SK-N-SH (cell line): ENCODE measurements at regions not wholly inside any gene's neighbourhood (a gene's known extent, or its start where the extent isn't known, plus 50 kb on each side); places are given as distances from the start of the nearest gene placed in this dataset.
"Not testable (repeated sequence)": the region's sequence is repeated elsewhere in the genome, so short reads cannot be mapped to it uniquely, and the experiment has no call there.

ENCODE experiments used
- CTCF ChIA-PET: fragments of 300-600, 350-600 bp; formaldehyde crosslinking; extraction: SDS; loops from one replicate; lab custom pipeline; 2021; lab: Yijun Ruan, JAX
- POLR2A ChIA-PET: fragments of 350-600 bp; sonication (Branson Sonifier 250); formaldehyde crosslinking; extraction: SDS; loops from one replicate; lab custom pipeline; 2020; ENCODE audit warnings: antibody characterized with exemption, inconsistent platforms; lab: Yijun Ruan, JAX
- DNase-seq: peaks from one replicate; pipeline ENCODE4 v3.0.0; 2012
- H2AFZ ChIP-seq: fragments of 200-600 bp; sonication (generic); 2 replicates; pipeline ENCODE4 v1.8.1; 2016; ENCODE audit warnings: antibody characterized with exemption, mild to moderate bottlenecking, low read depth
- H3F3A ChIP-seq: fragments of 200-600 bp; sonication (generic); replicated peaks from 2 replicates; pipeline ENCODE3; 2016; ENCODE audit warnings: antibody characterized with exemption, mild to moderate bottlenecking; ENCODE audit not compliant: insufficient read depth
- H3K27ac ChIP-seq, 2 experiments: fragments of 200-500 bp in 1 of 2; fragments of 200-600 bp in 1 of 2; sonication (Bioruptor generic) in 1 of 2; sonication (generic), shearing (Covaris generic) in 1 of 2; 2 replicates each; pipeline versions ENCODE4 v1.5.1 to v1.6.1; 2014 to 2016; ENCODE audit warnings: low read depth in 2 of 2, inconsistent platforms in 1 of 2, low read length in 1 of 2, mild to moderate bottlenecking in 1 of 2, mixed read lengths in 1 of 2
- H3K27me3 ChIP-seq: fragments of 200-600 bp; sonication (generic), shearing (Covaris generic); 2 replicates; pipeline ENCODE4 v1.6.1; 2016; ENCODE audit warnings: mixed run types; ENCODE audit not compliant: insufficient read depth
- H3K36me3 ChIP-seq, 2 experiments: fragments of 200-500 bp in 1 of 2; fragments of 200-600 bp in 1 of 2; sonication (Bioruptor generic) in 1 of 2; sonication (generic) in 1 of 2; replicated peaks in 1 of 2; 2 replicates each; pipeline versions ENCODE3 to v1.5.1; 2014 to 2016; ENCODE audit warnings: low read length in 1 of 2, mild to moderate bottlenecking in 1 of 2; ENCODE audit not compliant: insufficient read depth in 2 of 2, control insufficient read depth in 1 of 2
- H3K4me1 ChIP-seq, 2 experiments: fragments of 200-500 bp in 1 of 2; fragments of 200-600 bp in 1 of 2; sonication (Bioruptor generic) in 1 of 2; sonication (generic), shearing (Covaris generic) in 1 of 2; 2 replicates each; pipeline versions ENCODE4 v1.5.1 to v1.6.1; 2014 to 2016; ENCODE audit warnings: low read depth in 1 of 2, low read length in 1 of 2, mixed run types in 1 of 2; ENCODE audit not compliant: insufficient read depth in 2 of 2, control insufficient read depth in 1 of 2
- H3K4me2 ChIP-seq: fragments of 200-600 bp; sonication (generic), shearing (Covaris generic); 2 replicates; pipeline ENCODE4 v1.6.1; 2017; ENCODE audit warnings: mixed run types
- H3K4me3 ChIP-seq, 2 experiments: fragments of 200-500 bp in 1 of 2; fragments of 200-600 bp in 1 of 2; sonication (Bioruptor generic) in 1 of 2; sonication (generic), shearing (Covaris generic) in 1 of 2; 2 replicates each; pipeline versions ENCODE4 v1.5.1 to v1.8.1; 2014 to 2016; ENCODE audit warnings: low read depth in 2 of 2, inconsistent platforms in 1 of 2, low read length in 1 of 2, mild to moderate bottlenecking in 1 of 2, mixed read lengths in 1 of 2, moderate library complexity in 1 of 2
- H3K79me2 ChIP-seq: fragments of 200-600 bp; sonication (generic); 2 replicates; pipeline ENCODE4 v1.8.1; 2017; ENCODE audit warnings: mild to moderate bottlenecking; ENCODE audit not compliant: insufficient read depth
- H3K9ac ChIP-seq: fragments of 200-600 bp; sonication (generic); 2 replicates; pipeline ENCODE4 v1.6.1; 2017; ENCODE audit warnings: mixed run types
- H3K9me2 ChIP-seq: fragments of 200-600 bp; sonication (generic); 2 replicates; pipeline ENCODE4 v1.6.1; 2017; ENCODE audit warnings: mixed run types
- H3K9me3 ChIP-seq: fragments of 200-600 bp; sonication (generic); 2 replicates; pipeline ENCODE4 v1.6.1; 2017; ENCODE audit warnings: mixed run types, mild to moderate bottlenecking, moderate library complexity
- H4K20me1 ChIP-seq: fragments of 200-600 bp; sonication (generic); 2 replicates; pipeline ENCODE4 v1.6.1; 2017; ENCODE audit warnings: mild to moderate bottlenecking, mixed run types; ENCODE audit not compliant: insufficient read depth
- WGBS: methylation state at CpG from one replicate; pipeline ENCODE4 v1.1.6; 2017; ENCODE audit warnings: low lambda C conversion rate; 5-methylcytosine and 5-hydroxymethylcytosine counted together

DNA sequence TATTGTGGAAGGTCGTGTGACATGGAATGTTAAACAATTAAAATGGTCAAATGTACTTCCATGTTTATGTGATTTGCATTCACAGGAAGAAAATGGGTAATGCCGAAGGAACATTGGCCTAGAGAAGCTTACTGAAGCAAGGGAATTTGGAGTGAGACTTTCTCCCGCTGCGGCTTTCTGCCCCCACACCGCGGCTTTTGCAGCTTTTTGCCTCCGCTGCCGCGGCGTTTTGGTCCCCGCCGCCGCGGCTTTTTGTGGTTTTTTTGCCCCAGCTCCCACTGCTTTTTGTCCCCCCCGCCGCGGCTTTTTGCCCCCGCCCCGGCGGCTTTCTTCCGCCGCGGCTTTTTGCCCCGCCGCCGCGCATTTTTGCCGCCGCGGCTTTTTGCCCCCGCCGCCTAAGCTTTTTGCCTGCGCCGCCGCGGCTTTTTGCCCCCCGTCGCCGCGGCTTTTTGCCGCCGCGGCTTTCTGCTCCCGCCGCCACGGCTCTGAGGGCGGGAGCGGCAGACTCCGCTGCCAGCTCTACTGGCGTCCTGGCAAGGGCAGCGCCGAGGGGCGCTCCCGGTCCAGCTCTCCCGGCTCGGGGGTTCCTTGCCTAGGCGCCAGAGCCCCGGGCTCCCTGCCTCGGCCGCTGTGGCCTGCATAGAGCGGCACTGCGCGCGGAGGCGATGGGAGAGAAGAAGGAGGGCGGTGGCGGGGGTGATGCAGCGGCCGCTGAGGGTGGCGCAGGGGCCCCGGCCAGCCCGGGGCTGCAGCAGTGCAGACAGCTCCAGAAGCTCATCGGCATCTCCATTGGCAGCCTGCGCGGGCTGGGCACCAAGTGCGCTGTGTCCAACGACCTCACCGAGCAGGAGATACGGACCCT, 134.3 kb upstream of the ERV3-1 start:
- H3K27ac ChIP-seq, H3K4me1 ChIP-seq, H3K9me3 ChIP-seq, DNase-seq, H3F3A ChIP-seq, H4K20me1 ChIP-seq, POLR2A ChIA-PET, H3K27me3 ChIP-seq, CTCF ChIA-PET, H3K9me2 ChIP-seq, H3K79me2 ChIP-seq, H3K36me3 ChIP-seq, H2AFZ ChIP-seq, H3K9ac ChIP-seq, H3K4me2 ChIP-seq: not testable (repeated sequence)
- no CpG with 5 or more reads among the region's 79 CpGs for WGBS
- peak overlapping the region in 1 of 2 experiments; percentile 31; a peak in 2 of 4 replicates for H3K4me3 ChIP-seq

DNA sequence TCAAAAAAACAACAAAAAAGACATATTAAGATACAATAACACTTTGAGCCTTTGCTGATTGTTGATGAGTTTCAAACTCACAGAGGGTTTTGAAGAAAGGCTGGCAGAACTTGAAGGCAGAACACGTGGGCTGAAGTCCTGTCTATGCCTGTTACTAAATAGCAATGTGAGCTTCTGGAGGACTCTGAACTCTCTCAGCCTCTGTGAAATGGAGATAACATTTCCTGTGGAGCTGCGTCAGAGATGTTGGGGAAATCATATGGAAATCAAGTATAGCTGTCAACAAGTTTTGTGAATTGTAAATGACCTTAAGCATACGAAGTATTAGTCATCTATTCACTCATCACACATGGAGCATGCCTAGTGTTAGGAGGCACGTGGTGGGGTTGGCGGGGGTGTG, 130.4 kb upstream of the ERV3-1 start:
- H2AFZ ChIP-seq, CTCF ChIA-PET, H3K9me3 ChIP-seq, H3K4me1 ChIP-seq, H4K20me1 ChIP-seq, H3K79me2 ChIP-seq, H3K36me3 ChIP-seq, DNase-seq, H3K27ac ChIP-seq, H3K27me3 ChIP-seq, H3K9me2 ChIP-seq, H3F3A ChIP-seq, H3K4me2 ChIP-seq, H3K9ac ChIP-seq, H3K4me3 ChIP-seq, POLR2A ChIA-PET: not testable (repeated sequence)
- WGBS: no CpG with 5 or more reads among the region's 5 CpGs

GRCh38 chr7:65133087-65133486, 126.6 kb upstream of the ERV3-1 start:
- H3K4me2 ChIP-seq, H3K4me3 ChIP-seq, H3K4me1 ChIP-seq, H3F3A ChIP-seq, CTCF ChIA-PET, H3K79me2 ChIP-seq, H3K36me3 ChIP-seq, H2AFZ ChIP-seq, DNase-seq, H3K9me3 ChIP-seq, H4K20me1 ChIP-seq, H3K27ac ChIP-seq, H3K9ac ChIP-seq, POLR2A ChIA-PET, H3K9me2 ChIP-seq, H3K27me3 ChIP-seq: not testable (repeated sequence)
- WGBS: no CpG with 5 or more reads among the region's 3 CpGs

DNA sequence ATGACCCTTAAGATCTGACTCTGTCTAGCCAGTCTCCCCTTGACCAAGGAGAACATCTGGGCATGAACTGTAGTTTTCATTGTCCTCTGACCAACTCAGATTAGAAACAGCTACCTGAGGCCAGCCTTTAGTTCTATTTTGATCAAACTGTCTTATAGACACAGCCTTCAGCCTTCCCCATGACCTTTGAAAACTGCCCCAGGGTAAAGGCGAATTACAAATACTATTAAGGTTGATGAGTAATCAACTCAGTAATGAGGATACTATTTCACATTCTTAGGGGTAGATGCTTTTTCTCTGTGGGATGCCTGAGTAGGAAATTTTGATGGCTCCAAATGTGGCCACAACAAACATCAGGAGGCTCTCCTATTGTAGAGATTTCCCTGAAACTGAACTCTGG, 125.8 kb upstream of the ERV3-1 start:
- H3K9ac ChIP-seq, H3F3A ChIP-seq, H3K9me2 ChIP-seq, H3K9me3 ChIP-seq, CTCF ChIA-PET, H3K4me1 ChIP-seq, H3K27ac ChIP-seq, H3K4me3 ChIP-seq, H2AFZ ChIP-seq, POLR2A ChIA-PET, H3K27me3 ChIP-seq, H3K4me2 ChIP-seq, H3K79me2 ChIP-seq, H4K20me1 ChIP-seq, DNase-seq, H3K36me3 ChIP-seq: not testable (repeated sequence)
- WGBS: no CpG with 5 or more reads among the region's 1 CpG

DNA sequence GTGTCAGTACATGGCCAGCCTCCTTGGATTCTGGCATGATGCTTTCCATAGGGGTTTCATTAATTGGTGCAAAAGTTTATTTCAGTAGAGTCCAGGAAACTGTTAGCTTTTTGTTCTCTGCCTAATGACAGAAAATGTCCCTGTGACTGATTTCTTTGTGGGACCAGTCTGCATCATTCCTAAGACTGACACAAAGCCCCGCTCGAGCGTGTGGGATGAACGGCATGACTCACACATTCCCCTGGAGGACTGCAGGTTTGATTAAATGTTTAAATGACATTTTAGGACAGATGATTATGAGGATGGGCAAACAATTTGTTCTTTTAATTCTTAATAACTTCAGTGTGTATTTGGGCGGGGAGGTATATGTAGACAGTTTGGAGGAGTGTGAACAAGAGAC, 120.9 kb upstream of the ERV3-1 start:
- H3K79me2 ChIP-seq, POLR2A ChIA-PET, H3K4me1 ChIP-seq, CTCF ChIA-PET, H3K9me3 ChIP-seq, H2AFZ ChIP-seq, H3K9me2 ChIP-seq, H3K36me3 ChIP-seq, H3K4me3 ChIP-seq, H3K27me3 ChIP-seq, H3K4me2 ChIP-seq, DNase-seq, H4K20me1 ChIP-seq, H3K27ac ChIP-seq, H3K9ac ChIP-seq, H3F3A ChIP-seq: not testable (repeated sequence)
- WGBS: no CpG with 5 or more reads among the region's 5 CpGs

GRCh38 chr7:65124600-65124999, 118.1 kb upstream of the ERV3-1 start:
- H3K9ac ChIP-seq, CTCF ChIA-PET, H2AFZ ChIP-seq, H4K20me1 ChIP-seq, H3K9me3 ChIP-seq, H3K79me2 ChIP-seq, POLR2A ChIA-PET, H3F3A ChIP-seq, H3K27me3 ChIP-seq, H3K27ac ChIP-seq, H3K4me2 ChIP-seq, H3K4me1 ChIP-seq, H3K4me3 ChIP-seq, H3K36me3 ChIP-seq, DNase-seq, H3K9me2 ChIP-seq: not testable (repeated sequence)
- WGBS: no CpG with 5 or more reads among the region's 1 CpG
